ENCODE measurements at regions not wholly inside any gene's neighbourhood (a gene's known extent, or its start where the extent isn't known, plus 50 kb on each side); places are given as distances from the start of the nearest gene placed in this dataset.

DNA sequence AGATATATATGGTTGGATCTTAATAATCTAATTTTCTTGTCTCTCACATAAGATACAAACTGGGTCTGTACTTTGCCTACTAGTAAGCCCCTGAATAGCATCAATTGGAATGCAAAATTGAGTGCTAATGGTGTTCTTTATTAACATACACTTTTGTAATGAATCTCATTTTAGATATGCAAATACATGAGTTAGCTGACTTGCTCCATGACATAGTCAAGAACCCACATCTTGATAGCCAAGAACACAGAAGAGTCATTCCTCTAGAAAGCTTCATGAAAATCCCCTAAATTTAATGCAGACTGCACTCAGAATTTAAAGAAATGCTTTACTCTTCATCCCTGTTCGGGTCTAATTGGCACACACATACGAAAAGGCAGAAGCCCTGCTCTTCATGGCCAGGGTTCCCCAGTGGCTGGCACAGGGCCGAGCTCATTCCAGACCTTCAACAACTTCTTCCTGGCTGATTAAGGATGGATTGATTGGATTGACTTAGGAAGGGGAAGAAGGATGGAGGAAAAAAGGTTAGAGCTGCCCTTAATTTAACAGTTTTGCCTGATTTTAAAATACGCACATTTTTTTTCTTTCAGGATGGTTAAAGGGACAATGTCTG lies 431.1 kb upstream of the KLF6 start:
- Histone ChIP-seq H4K20me1 (ENCODE audit: insufficient read depth) (no peaks in the 10 kb centered on the region), H3K36me3 (ENCODE audit: low read depth) (no peaks in the 10 kb centered on the region), H3K79me2 (ENCODE audit: low read depth) (no peaks in the 10 kb centered on the region), H2AFZ (no peak overlapping the region), H3K4me2 (no peak overlapping the region), H3K27ac (no peak overlapping the region), H3K4me1 (replicated peaks; ENCODE audit: insufficient read depth) (no peaks in the 10 kb centered on the region), H3K9me2 (ENCODE audit: insufficient read depth) (no peaks in the 10 kb centered on the region), H3K27me3 (ENCODE audit: insufficient read depth, low read depth) (no peaks in the 10 kb centered on the region), H3K9me3 (ENCODE audit: insufficient read depth, low read depth) (no peaks in the 10 kb centered on the region), H3F3A (ENCODE audit: insufficient read depth, low read depth) (no peaks in the 10 kb centered on the region), H3K4me3 (no peak overlapping the region)
- no peak for DNase-seq
- no TSS peak for BruUV-seq (replicated peaks)
- ChIA-PET POLR2A (ENCODE audit: unreplicated experiment) (no interaction called here), CTCF (no interaction called here)
- intact Hi-C loops (cut with micrococcal nuclease; ENCODE audit: unreplicated experiment) = no loop called here
- TF ChIP-seq EZH2 (IDR thresholded peaks at IDR 0.05; ENCODE audit: low read depth) = no peak
- TF ChIP-seq, protein P1, sequence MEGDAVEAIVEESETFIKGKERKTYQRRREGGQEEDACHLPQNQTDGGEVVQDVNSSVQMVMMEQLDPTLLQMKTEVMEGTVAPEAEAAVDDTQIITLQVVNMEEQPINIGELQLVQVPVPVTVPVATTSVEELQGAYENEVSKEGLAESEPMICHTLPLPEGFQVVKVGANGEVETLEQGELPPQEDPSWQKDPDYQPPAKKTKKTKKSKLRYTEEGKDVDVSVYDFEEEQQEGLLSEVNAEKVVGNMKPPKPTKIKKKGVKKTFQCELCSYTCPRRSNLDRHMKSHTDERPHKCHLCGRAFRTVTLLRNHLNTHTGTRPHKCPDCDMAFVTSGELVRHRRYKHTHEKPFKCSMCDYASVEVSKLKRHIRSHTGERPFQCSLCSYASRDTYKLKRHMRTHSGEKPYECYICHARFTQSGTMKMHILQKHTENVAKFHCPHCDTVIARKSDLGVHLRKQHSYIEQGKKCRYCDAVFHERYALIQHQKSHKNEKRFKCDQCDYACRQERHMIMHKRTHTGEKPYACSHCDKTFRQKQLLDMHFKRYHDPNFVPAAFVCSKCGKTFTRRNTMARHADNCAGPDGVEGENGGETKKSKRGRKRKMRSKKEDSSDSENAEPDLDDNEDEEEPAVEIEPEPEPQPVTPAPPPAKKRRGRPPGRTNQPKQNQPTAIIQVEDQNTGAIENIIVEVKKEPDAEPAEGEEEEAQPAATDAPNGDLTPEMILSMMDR (conservative IDR thresholded peaks at IDR 0.05) = no peak

DNA sequence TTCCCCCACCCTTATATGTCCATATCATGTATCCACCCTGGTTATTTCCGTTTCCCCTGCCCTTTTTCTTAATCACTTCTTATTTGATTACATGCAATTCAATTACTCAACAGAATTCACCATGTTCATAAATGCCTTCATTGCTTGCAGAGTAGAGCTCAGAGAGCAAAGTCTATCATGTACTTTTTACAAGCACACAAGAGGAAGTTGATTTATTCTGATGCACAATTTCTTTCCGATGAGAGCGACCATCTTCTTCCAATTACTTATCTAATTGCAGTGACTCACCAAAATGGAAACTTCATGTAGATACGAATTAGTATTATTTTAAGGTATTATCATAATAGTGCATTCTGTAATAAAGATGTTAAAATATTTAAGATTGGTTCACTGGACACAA lies 430.5 kb upstream of the KLF6 start:
- Histone ChIP-seq H3K27me3 (ENCODE audit: insufficient read depth, low read depth) (no peaks in the 10 kb centered on the region), H3K9me2 (ENCODE audit: insufficient read depth) (no peaks in the 10 kb centered on the region), H2AFZ (no peak overlapping the region), H3K4me3 (no peak overlapping the region), H3K4me2 (no peak overlapping the region), H4K20me1 (ENCODE audit: insufficient read depth) (no peaks in the 10 kb centered on the region), H3K79me2 (ENCODE audit: low read depth) (no peaks in the 10 kb centered on the region), H3K9me3 (ENCODE audit: insufficient read depth, low read depth) (no peaks in the 10 kb centered on the region), H3K4me1 (replicated peaks; ENCODE audit: insufficient read depth) (no peaks in the 10 kb centered on the region), H3F3A (ENCODE audit: insufficient read depth, low read depth) (no peaks in the 10 kb centered on the region), H3K27ac (no peak overlapping the region), H3K36me3 (ENCODE audit: low read depth) (no peaks in the 10 kb centered on the region)
- intact Hi-C loops (cut with micrococcal nuclease; ENCODE audit: unreplicated experiment) = no loop called here
- DNase-seq = no peak
- TF ChIP-seq, protein P1 (conservative IDR thresholded peaks at IDR 0.05) = no peak
- no peak for TF ChIP-seq EZH2 (IDR thresholded peaks at IDR 0.05; ENCODE audit: low read depth)
- ChIA-PET POLR2A (ENCODE audit: unreplicated experiment) (no interaction called here), CTCF (no interaction called here)
- no TSS peak for BruUV-seq (replicated peaks)

DNA sequence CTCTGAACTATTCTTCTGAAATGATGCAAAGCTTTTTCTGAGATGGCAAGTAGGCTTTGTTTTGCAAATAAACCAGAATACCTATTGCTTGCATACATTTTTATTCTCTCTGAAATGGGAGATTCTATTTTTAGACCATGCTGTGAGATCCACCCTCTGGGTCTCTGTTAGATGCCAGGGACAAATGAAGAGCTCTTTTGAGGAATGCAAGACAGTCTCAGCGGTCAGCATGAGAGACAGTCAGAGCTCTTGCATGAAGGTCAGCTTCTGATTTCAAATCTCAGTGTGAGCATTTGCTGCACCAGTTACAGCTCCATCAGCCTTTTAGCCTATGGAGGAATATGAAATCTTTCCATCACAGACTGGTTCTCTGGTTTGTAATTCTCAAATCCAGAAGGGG lies 429.9 kb upstream of the KLF6 start:
- CTCF ChIA-PET = no interaction called here
- H2AFZ ChIP-seq = no peak overlapping the region
- DNase-seq = no peak
- POLR2A ChIA-PET (ENCODE audit: unreplicated experiment) = interaction anchor here (0.5 kb wide), 1 partner anchor 129 kb away, joined by 9 read pairs; no protein-coding TSS in a partner anchor
- H3K27ac ChIP-seq = no peak overlapping the region
- no peak overlapping the region for H3K4me2 ChIP-seq
- H3K4me3 ChIP-seq = no peak overlapping the region
- TF ChIP-seq EZH2 (IDR thresholded peaks at IDR 0.05; ENCODE audit: low read depth) = no peak
- TF ChIP-seq, protein P1 (conservative IDR thresholded peaks at IDR 0.05) = no peak
- no peaks in the 10 kb centered on the region for H3F3A ChIP-seq (ENCODE audit: insufficient read depth, low read depth)
- intact Hi-C loops (cut with micrococcal nuclease; ENCODE audit: unreplicated experiment) = no loop called here
- H3K9me2 ChIP-seq (ENCODE audit: insufficient read depth) = no peaks in the 10 kb centered on the region
- no peaks in the 10 kb centered on the region for H3K4me1 ChIP-seq (replicated peaks; ENCODE audit: insufficient read depth)
- no peaks in the 10 kb centered on the region for H3K36me3 ChIP-seq (ENCODE audit: low read depth)
- no peaks in the 10 kb centered on the region for H3K27me3 ChIP-seq (ENCODE audit: insufficient read depth, low read depth)
- no TSS peak for BruUV-seq (replicated peaks)
- no peaks in the 10 kb centered on the region for H3K79me2 ChIP-seq (ENCODE audit: low read depth)
- no peaks in the 10 kb centered on the region for H3K9me3 ChIP-seq (ENCODE audit: insufficient read depth, low read depth)
- no peaks in the 10 kb centered on the region for H4K20me1 ChIP-seq (ENCODE audit: insufficient read depth)
